HAP-1 (cell line): ENCODE measurements at regions not wholly inside any gene's neighbourhood (a gene's known extent, or its start where the extent isn't known, plus 50 kb on each side); places are given as distances from the start of the nearest gene placed in this dataset.

Source experiments
- DNase-seq, 2 experiments: peaks; one replicate each; pipeline ENCODE4 v3.0.0-alpha.2; 2016 to 2020; ENCODE audit warnings: low spot score in 2 of 2
- H3K27me3 ChIP-seq: fragments of 250-450 bp; sonication (Bioruptor Pico); 2 replicates; pipeline ENCODE4 v1.5.1; 2020; ENCODE audit warnings: low read depth, mild to moderate bottlenecking, moderate library complexity
- H3K36me3 ChIP-seq: fragments of 250-450 bp; sonication (Bioruptor Pico); replicated peaks from 2 replicates; pipeline ENCODE4 v1.5.1; 2020; ENCODE audit warnings: mild to moderate bottlenecking
- H3K4me1 ChIP-seq: fragments of 250-450 bp; sonication (Bioruptor Pico); 2 replicates; pipeline ENCODE4 v1.5.1; 2020; ENCODE audit warnings: mild to moderate bottlenecking
- H3K4me3 ChIP-seq: fragments of 250-450 bp; sonication (Bioruptor Pico); 2 replicates; pipeline ENCODE4 v1.5.1; 2020; ENCODE audit warnings: mild to moderate bottlenecking, moderate library complexity
- H3K9me3 ChIP-seq: fragments of 250-450 bp; sonication (Bioruptor Pico); 2 replicates; pipeline ENCODE4 v1.5.1; 2020; ENCODE audit warnings: mild to moderate bottlenecking, moderate library complexity
- in situ Hi-C: fragments of 300-500 bp; cut with MboI; formaldehyde crosslinking; loops from 3 replicates; pipeline ENCODE4 v1.14.3; 2020; ENCODE audit warnings: low sequenced_read_pairs, inconsistent platforms, mixed read lengths

DNA sequence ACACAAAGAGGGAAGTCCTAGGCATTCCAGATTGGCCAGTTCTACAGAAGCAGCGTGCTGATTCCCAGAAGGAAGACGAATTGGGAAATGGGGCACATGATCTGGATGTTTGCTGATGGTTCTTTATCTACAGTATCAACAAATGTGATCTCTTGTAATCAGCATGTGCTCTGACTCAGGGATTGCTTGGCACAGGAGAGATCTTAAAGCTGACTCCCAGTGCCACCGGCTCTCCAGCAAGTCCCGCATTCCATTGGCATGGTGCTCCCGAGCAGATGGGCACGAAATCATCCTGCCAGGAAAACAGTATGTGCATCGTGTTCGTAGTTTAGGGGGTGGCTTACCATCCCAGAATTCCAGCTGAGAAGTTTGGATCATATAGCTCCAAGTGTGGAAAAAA, 259.9 kb upstream of the NR2F2 start:
- DNase-seq, result no peak
- H3K27me3 ChIP-seq, result no peaks in the 10 kb centered on the region
- H3K4me3 ChIP-seq, result no peak overlapping the region
- H3K9me3 ChIP-seq, result no peaks in the 10 kb centered on the region
- in situ Hi-C loops, result no loop called here
- no peaks in the 10 kb centered on the region for H3K4me1 ChIP-seq
- H3K36me3 ChIP-seq, result no peaks in the 10 kb centered on the region

GRCh38 chr15:96072821-96073220, 257.7 kb upstream of the NR2F2 start:
- no peak for DNase-seq
- in situ Hi-C loops, result no loop called here
- no peaks in the 10 kb centered on the region for H3K9me3 ChIP-seq

DNA sequence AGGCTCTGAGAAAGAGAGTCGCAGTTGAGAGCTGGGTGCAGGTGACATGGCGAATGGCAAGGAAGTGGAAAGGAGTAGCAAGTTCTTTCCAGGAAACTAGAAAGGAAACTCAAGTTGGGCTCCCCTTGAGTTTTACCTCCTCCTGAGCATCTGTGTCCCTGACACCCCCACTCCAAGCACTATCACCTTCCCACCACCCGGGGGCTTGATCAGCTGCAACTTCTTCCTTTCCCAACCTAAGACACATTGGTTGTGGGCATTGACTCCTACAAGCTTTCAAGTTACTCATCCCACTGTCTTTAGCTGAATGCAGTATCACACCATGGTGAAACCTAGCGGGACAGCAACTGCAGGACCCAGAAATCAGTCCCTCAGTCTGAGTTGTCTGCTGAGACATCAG, 256.6 kb upstream of the NR2F2 start:
- no peaks in the 10 kb centered on the region for H3K4me1 ChIP-seq
- in situ Hi-C loops, result no loop called here
- H3K9me3 ChIP-seq, result no peaks in the 10 kb centered on the region
- DNase-seq, result no peak
- H3K36me3 ChIP-seq, result no peaks in the 10 kb centered on the region
- H3K27me3 ChIP-seq, result no peaks in the 10 kb centered on the region
- no peak overlapping the region for H3K4me3 ChIP-seq

More at GRCh38 chr15:96072821-96073220, 257.7 kb upstream of the NR2F2 start:
- H3K27me3 ChIP-seq, result no peaks in the 10 kb centered on the region
- H3K4me3 ChIP-seq, result no peak overlapping the region
- no peaks in the 10 kb centered on the region for H3K4me1 ChIP-seq
- no peaks in the 10 kb centered on the region for H3K36me3 ChIP-seq

DNA sequence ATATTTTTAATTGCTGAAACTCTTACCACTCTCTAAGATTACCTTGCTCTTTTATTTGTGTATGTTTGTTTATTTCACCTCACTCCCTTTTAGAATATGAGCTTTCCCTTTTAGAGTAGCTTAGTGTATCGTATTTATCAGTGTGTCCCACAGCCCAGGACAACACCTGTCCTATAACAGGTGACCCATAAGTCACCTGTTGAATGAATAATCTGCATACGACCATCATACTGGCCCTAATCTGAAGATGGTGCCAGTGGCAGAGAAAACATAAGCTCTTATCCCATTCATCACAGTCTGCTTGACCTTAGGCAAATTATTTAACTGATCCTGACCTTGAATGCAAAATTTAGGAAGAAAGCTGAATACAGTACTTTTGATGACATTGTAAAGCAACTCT, 254.6 kb upstream of the NR2F2 start:
- no peaks in the 10 kb centered on the region for H3K36me3 ChIP-seq
- in situ Hi-C loops, result no loop called here
- no peaks in the 10 kb centered on the region for H3K4me1 ChIP-seq
- no peaks in the 10 kb centered on the region for H3K9me3 ChIP-seq
- no peak overlapping the region for H3K4me3 ChIP-seq
- DNase-seq, result no peak
- no peaks in the 10 kb centered on the region for H3K27me3 ChIP-seq

DNA sequence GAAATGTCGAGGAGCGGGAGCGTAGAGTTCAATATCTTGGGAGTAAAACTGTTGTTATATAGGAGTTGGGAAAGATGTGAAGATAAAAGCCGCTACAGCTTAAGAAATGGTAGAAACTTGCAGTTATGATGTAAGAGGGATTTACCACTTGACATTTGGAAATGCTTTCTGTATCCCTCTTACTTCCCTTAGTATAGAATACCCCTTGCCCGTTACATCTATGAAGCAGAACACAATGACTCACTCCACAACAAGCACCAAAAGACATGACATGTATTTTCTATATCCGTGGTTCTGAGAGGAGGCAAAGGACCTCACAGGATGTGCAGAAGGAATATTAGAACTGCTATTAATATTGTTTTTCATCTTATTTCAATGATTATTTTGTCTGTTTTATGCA, 254.2 kb upstream of the NR2F2 start:
- Histone ChIP-seq H3K27me3 (no peaks in the 10 kb centered on the region), H3K9me3 (no peaks in the 10 kb centered on the region), H3K36me3 (no peaks in the 10 kb centered on the region), H3K4me3 (no peak overlapping the region), H3K4me1 (no peaks in the 10 kb centered on the region)
- DNase-seq, result no peak
- in situ Hi-C loops, result no loop called here

DNA sequence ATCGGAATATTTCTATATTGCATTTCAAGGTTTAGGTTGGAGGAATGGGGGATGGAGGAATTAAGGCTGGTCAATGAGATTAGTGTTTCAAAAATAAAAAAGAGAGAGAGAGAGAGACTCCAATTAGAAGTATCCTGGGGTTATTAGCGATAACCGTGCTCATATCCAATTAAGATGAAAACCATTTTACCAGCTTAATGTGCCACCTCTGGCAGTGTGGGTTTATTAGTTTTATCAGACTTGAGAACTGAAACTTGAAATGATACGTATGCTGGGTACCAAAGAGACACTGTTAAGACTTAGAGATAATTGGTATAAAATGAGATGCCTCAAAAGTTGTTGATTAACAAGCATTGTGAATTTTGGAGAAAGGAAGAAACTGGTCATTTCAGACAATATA, 251.5 kb upstream of the NR2F2 start:
- Histone ChIP-seq H3K4me3 (no peak overlapping the region), H3K36me3 (no peaks in the 10 kb centered on the region), H3K27me3 (no peaks in the 10 kb centered on the region), H3K9me3 (no peaks in the 10 kb centered on the region), H3K4me1 (no peaks in the 10 kb centered on the region)
- no peak for DNase-seq
- in situ Hi-C loops, result no loop called here

- Histone ChIP-seq H3K4me3 (no peak overlapping the region), H3K36me3 (no peaks in the 10 kb centered on the region), H3K4me1 (no peaks in the 10 kb centered on the region), H3K27me3 (no peaks in the 10 kb centered on the region), H3K9me3 (no peaks in the 10 kb centered on the region)
- DNase-seq, result no peak
- in situ Hi-C loops, result no loop called here
Measured at GRCh38 chr15:96079882-96080281, 250.6 kb upstream of the NR2F2 start.

DNA sequence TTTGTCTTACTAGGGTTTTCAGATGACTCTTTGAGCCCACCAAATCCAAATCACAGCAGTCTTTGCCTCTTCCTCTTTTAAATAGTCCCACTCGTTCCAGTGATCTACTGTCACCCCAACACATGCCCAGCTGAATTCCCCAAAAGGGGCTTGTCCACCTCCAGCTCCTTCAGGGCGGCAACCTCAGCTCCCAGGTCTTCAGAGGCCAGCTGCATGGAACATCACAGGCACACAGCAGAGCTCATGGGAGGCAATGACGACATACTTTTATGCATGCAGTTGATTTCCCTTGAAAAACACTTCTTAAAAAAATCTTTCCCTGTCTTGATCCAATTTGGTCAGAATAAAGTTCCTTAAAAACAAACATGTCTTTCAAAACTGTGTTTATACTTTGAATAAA, 244.3 kb upstream of the NR2F2 start:
- no peaks in the 10 kb centered on the region for H3K36me3 ChIP-seq
- H3K4me1 ChIP-seq, result peaks cover 36% of the 10 kb centered on the region
- no peak overlapping the region for H3K4me3 ChIP-seq
- no peak for DNase-seq
- H3K27me3 ChIP-seq, result no peaks in the 10 kb centered on the region
- in situ Hi-C loops, result no loop called here
- no peaks in the 10 kb centered on the region for H3K9me3 ChIP-seq

GRCh38 chr15:96087180-96087884, 243.2 kb upstream of the NR2F2 start:
- in situ Hi-C loops, result no loop called here
- no peak overlapping the region for H3K4me3 ChIP-seq
- DNase-seq, result peak; percentile 65 to 99
- no peaks in the 10 kb centered on the region for H3K36me3 ChIP-seq
- H3K9me3 ChIP-seq, result no peaks in the 10 kb centered on the region
- no peaks in the 10 kb centered on the region for H3K27me3 ChIP-seq
- H3K4me1 ChIP-seq, result peaks cover 36% of the 10 kb centered on the region

GRCh38 chr15:96088650-96089049, 241.8 kb upstream of the NR2F2 start:
- no peaks in the 10 kb centered on the region for H3K9me3 ChIP-seq
- no peak overlapping the region for H3K4me3 ChIP-seq
- no peaks in the 10 kb centered on the region for H3K36me3 ChIP-seq
- peaks cover 38% of the 10 kb centered on the region for H3K4me1 ChIP-seq
- in situ Hi-C loops, result no loop called here
- DNase-seq, result peak; percentile 26 to 98
- H3K27me3 ChIP-seq, result no peaks in the 10 kb centered on the region

DNA sequence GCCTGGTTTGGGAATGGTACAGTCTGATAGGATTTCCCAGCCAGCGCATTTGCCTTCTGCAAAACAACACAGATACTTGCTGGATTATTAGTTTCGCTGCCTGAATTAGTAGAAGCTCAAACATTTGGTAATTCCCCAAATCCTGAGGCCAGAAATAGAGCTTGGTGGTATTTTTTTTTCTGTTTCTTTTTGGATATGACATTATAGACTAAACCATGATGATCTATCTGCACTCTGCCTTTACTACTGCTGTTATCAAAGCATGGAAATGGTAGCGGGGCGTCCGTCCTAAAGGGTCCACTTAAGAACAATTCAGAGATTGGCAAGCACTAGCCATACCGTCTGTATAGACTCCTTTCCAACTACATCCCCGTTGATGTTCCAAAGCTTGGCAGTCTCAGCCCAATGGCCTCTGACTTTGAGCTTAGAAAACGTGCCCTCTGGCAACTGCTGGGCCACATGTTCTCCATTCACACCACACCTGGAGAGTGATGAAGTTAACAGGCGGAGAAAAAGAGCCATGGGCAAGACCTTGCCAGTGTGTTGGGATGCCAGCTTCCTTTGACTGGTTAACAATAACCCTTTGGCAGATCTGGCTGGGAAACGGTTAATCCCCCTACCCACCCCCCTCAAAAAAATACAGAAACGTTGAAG, 241.0 kb upstream of the NR2F2 start:
- in situ Hi-C loops, result no loop called here
- H3K4me1 ChIP-seq, result peaks cover 38% of the 10 kb centered on the region
- no peaks in the 10 kb centered on the region for H3K9me3 ChIP-seq
- no peaks in the 10 kb centered on the region for H3K27me3 ChIP-seq
- no peaks in the 10 kb centered on the region for H3K36me3 ChIP-seq
- no peak overlapping the region for H3K4me3 ChIP-seq
- DNase-seq, result no peak

- DNase-seq, result no peak
- Histone ChIP-seq H3K4me1 (peaks cover 25% of the 10 kb centered on the region), H3K36me3 (no peaks in the 10 kb centered on the region), H3K27me3 (no peaks in the 10 kb centered on the region), H3K4me3 (no peak overlapping the region), H3K9me3 (no peaks in the 10 kb centered on the region)
- in situ Hi-C loops, result no loop called here
Measured at GRCh38 chr15:96092186-96092585, 238.3 kb upstream of the NR2F2 start.

- in situ Hi-C loops, result no loop called here
- no peaks in the 10 kb centered on the region for H3K9me3 ChIP-seq
- H3K27me3 ChIP-seq, result no peaks in the 10 kb centered on the region
Measured at GRCh38 chr15:96093063-96093462, 237.4 kb upstream of the NR2F2 start.

GRCh38 chr15:96097661-96098060, 232.8 kb upstream of the NR2F2 start:
- Histone ChIP-seq H3K4me3 (no peak overlapping the region), H3K4me1 (peaks cover 2% of the 10 kb centered on the region), H3K36me3 (no peaks in the 10 kb centered on the region), H3K9me3 (no peaks in the 10 kb centered on the region), H3K27me3 (no peaks in the 10 kb centered on the region)
- no peak for DNase-seq
- in situ Hi-C loops, result no loop called here

More at GRCh38 chr15:96093063-96093462, 237.4 kb upstream of the NR2F2 start:
- H3K4me1 ChIP-seq, result peaks cover 18% of the 10 kb centered on the region
- H3K4me3 ChIP-seq, result no peak overlapping the region
- DNase-seq, result no peak
- no peaks in the 10 kb centered on the region for H3K36me3 ChIP-seq
